Activated naive CD8-positive, alpha-beta T cell treated with anti-CD3 and anti-CD28 coated beads, Interleukin-2, amount 50 U/mL, for 24 hours (primary cell): ENCODE measurements at regions not wholly inside any gene's neighbourhood (a gene's known extent, or its start where the extent isn't known, plus 50 kb on each side); places are given as distances from the start of the nearest gene placed in this dataset.

Source experiments
- ATAC-seq: fragments of 150-1000 bp; cut with Tn5 transposase; one replicate; pipeline ENCODE4 v1.10.0; 2021
- DNase-seq: peaks from one replicate; pipeline ENCODE4 v3.0.0; 2021
- H3K27ac Mint-ChIP-seq: one replicate; pipeline ENCODE4 v1.8.0; 2021; ENCODE audit warnings: mild to moderate bottlenecking, mixed read lengths
- H3K27me3 Mint-ChIP-seq: one replicate; pipeline ENCODE4 v1.8.0; 2021; ENCODE audit warnings: mixed read lengths
- H3K36me3 Mint-ChIP-seq: one replicate; pipeline ENCODE4 v1.8.0; 2021; ENCODE audit warnings: low read depth, mixed read lengths
- H3K4me1 Mint-ChIP-seq: one replicate; pipeline ENCODE4 v1.8.0; 2021; ENCODE audit warnings: mixed read lengths
- H3K4me3 Mint-ChIP-seq: one replicate; pipeline ENCODE4 v1.8.0; 2021; ENCODE audit warnings: mild to moderate bottlenecking, moderate library complexity, mixed read lengths
- H3K9me3 Mint-ChIP-seq: one replicate; pipeline ENCODE4 v1.8.0; 2021; ENCODE audit warnings: mixed read lengths

DNA sequence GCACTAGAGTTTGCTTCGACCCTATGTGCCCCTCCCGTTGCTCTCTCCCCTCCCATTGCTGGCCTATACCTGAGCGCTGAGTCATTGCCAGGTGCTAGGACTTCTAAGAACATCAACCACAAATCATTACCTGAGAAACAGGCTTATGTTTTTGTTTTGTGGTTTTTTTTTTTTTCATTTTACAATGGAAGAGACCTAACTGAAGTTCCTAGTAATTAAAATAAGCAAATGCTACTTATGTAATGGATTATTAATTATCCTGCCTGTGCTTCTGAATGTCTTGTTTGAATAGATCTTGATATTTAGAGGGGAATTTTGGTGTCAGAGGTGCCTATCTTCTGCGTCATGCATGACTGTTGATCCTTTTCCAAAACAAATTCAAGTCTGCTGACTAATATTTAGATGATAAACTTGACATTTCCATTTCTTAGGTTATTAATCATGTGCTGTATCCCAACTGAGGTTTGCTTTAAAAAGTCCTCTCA is 275.4 kb upstream of the CPEB2 start:
- H3K27me3 Mint-ChIP-seq, result peaks cover 4% of the 10 kb centered on the region
- H3K27ac Mint-ChIP-seq, result no peak overlapping the region
- no peaks in the 10 kb centered on the region for H3K36me3 Mint-ChIP-seq
- peaks cover 2% of the 10 kb centered on the region for H3K4me1 Mint-ChIP-seq
- DNase-seq, result no peak
- no peak for ATAC-seq
- peaks cover 6% of the 10 kb centered on the region for H3K9me3 Mint-ChIP-seq
- no peak overlapping the region for H3K4me3 Mint-ChIP-seq

DNA sequence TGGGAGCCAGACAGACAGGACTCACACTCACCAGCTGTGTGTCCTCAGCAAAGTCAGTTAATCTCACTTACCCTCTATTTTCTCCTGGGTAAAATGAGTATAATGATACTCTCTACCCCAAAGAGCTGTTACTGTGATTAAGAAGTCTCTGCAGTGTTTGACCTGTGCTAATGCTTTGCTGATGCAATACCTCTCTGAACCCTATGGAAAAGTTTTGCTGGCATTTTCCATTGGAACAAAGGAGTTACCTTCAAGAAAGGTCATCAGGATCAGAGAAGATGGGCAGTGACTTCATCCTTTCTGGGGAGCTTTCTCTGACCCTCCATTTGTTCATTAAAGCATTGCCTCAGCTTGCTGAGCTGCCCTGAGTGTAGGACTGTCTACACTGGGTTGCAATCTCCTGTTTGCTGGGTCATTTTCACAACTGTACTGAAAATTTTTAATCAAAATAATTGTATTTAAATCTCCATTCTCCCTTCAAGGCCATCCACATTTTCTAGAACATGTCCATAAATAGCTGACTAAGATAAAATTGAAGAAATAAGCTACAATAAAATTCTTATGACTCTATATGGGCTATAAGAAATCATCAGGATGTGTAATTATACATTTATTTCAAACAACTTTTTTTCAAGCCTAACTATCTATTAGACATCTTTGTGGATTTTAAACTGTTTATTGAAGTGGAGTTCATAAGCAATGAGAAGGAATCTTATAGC is 272.8 kb upstream of the CPEB2 start:
- Mint-ChIP-seq H3K27ac (no peak overlapping the region), H3K36me3 (no peaks in the 10 kb centered on the region), H3K9me3 (peaks cover 10% of the 10 kb centered on the region), H3K4me3 (no peak overlapping the region), H3K27me3 (peaks cover 7% of the 10 kb centered on the region), H3K4me1 (peaks cover 2% of the 10 kb centered on the region)
- no peak for DNase-seq
- peak; percentile 36 for ATAC-seq

DNA sequence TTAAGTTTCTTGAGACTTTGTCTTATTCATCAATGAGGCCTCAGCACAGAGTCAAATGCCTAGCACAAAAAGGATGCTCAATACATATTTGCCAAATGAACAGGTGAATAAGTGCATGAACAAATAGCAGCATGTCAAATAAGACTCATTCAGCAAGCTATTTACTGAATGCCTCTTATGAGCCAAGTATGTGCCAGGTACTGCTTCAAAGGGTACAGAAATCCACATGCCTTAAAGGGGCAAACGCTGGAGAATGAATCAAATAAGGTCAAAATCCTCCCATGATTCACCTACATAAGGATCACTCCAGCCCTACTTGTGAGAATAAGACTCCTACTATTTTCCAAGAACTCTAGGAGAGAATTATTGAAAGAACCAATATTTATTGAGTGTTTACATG is 260.2 kb upstream of the CPEB2 start:
- Mint-ChIP-seq H3K4me3 (no peak overlapping the region), H3K36me3 (no peaks in the 10 kb centered on the region), H3K4me1 (no peaks in the 10 kb centered on the region), H3K27ac (no peak overlapping the region), H3K27me3 (peaks cover 18% of the 10 kb centered on the region), H3K9me3 (no peaks in the 10 kb centered on the region)
- no peak for DNase-seq
- no peak for ATAC-seq

DNA sequence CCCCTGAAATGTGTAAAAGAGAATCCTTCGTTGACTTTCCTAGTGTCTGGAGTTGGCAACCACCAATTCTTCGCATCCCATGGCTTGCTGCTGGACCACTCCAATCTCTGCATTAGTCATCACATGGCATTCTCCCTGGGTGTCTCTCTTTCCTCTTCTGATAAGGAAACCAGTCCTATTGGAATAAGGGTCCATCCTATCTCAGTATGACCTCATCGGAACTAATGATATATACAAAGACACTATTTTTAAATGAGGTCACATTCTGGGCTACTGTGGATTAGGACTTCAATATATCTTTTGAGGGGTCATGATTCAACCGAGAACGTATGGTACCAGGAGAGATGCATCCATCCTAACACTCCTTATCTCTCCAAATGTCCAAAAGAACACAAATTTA is 259.1 kb upstream of the CPEB2 start:
- Mint-ChIP-seq H3K9me3 (no peaks in the 10 kb centered on the region), H3K27me3 (peaks cover 26% of the 10 kb centered on the region), H3K36me3 (no peaks in the 10 kb centered on the region), H3K4me1 (no peaks in the 10 kb centered on the region), H3K4me3 (no peak overlapping the region), H3K27ac (no peak overlapping the region)
- DNase-seq, result no peak
- ATAC-seq, result no peak

DNA sequence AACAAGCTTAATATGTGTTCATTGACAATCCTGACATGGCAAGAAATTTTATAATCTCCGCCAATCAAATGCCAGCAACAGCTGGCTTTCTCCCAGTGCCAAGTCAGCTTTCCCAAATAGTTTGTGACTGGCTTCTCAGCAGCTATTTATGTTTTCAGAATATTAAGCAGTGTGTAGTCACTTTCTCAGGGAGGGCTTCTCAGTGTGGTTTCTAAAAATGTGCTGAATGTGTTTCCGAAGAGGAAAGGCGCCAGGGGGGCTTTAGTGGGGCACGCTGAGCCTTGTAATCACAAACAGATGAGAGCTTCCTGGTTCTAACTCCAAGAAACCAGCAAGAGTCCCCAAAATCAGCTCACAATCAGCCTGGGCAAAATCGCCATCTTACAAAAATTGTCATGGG is 258.7 kb upstream of the CPEB2 start:
- no peaks in the 10 kb centered on the region for H3K36me3 Mint-ChIP-seq
- no peak overlapping the region for H3K4me3 Mint-ChIP-seq
- H3K27ac Mint-ChIP-seq, result no peak overlapping the region
- no peaks in the 10 kb centered on the region for H3K4me1 Mint-ChIP-seq
- no peak for ATAC-seq
- H3K27me3 Mint-ChIP-seq, result peaks cover 26% of the 10 kb centered on the region
- no peaks in the 10 kb centered on the region for H3K9me3 Mint-ChIP-seq
- DNase-seq, result no peak

DNA sequence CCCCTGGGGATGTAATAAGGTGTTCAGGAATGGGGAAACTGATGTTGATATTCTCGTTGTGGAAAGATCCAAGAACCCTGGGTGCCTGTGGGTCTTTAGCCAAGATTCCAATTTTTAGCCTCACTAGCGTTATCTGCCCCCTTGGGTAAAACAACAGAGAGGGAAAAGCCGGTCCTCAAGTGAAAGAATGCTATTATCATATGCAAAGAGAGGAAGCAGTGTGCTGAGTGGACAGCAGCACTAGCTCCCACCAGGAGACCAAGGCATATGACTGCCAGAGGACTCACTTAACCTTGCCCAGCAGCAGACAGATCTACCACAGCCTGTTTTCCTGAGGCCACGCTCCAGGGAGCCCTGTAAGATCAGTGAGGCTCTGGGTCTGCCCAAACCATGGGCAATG is 257.9 kb upstream of the CPEB2 start:
- no peak overlapping the region for H3K4me3 Mint-ChIP-seq
- peaks cover 22% of the 10 kb centered on the region for H3K27me3 Mint-ChIP-seq
- DNase-seq (no peak), ATAC-seq (no peak)
- no peaks in the 10 kb centered on the region for H3K36me3 Mint-ChIP-seq
- no peaks in the 10 kb centered on the region for H3K4me1 Mint-ChIP-seq
- no peak overlapping the region for H3K27ac Mint-ChIP-seq
- no peaks in the 10 kb centered on the region for H3K9me3 Mint-ChIP-seq

DNA sequence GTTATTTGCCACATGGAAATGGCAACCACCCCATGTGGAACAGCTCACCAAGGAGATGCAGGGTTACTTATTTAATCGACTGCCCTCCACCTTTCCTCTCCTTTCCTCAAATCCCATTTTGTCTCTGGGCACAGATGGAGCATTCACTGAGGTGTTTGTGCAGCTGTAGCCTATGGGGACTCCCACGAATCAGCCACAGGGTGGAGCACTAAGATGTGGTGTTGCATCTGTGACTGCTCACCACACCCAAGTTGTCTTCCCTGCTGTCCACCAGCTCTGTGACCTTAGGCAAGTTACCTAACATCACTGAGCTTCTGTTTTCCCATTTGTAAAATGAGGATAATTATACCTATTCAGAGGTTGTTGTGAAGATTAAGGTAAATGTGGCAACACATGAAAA is 252.4 kb upstream of the CPEB2 start:
- no peaks in the 10 kb centered on the region for H3K4me1 Mint-ChIP-seq
- H3K27me3 Mint-ChIP-seq, result peaks cover 11% of the 10 kb centered on the region
- H3K9me3 Mint-ChIP-seq, result peaks cover 29% of the 10 kb centered on the region
- no peak overlapping the region for H3K27ac Mint-ChIP-seq
- peak; percentile 4 for DNase-seq
- H3K36me3 Mint-ChIP-seq, result peaks cover 2% of the 10 kb centered on the region
- no peak overlapping the region for H3K4me3 Mint-ChIP-seq
- peak; percentile 59 for ATAC-seq

DNA sequence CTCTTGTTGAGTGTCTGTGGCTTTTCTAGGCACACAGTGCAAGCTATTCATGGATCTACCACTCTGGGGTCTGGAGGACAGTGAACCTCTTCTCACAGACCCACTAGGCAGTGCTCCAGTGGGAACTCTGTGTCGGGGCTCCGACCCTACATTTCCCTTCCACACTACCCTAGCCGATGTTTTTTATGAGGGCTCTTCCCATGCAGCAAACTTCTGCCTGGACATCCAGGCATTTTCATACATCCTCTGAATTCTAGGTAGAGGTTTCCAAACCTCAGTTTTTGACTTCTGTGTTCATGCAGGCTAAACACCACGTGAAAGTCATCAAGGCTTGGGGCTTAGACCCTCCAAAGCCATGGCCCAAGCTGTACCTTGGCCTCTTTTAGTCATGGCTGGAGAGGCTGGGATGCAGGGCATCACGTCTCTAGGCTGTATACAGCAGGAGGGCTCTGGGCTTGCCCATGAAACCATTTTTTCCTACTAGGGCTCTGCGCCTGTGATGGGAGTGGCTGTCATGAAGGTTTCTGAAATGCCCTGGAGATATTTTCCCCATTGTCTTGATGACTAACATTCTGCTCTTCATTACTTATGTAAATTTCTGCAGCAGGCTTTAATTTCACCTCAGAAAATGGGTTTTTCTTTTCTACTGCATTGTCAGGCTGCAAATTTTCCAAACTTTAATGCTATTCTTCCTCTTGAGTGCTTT is 249.8 kb upstream of the CPEB2 start:
- Mint-ChIP-seq H3K4me1 (no peaks in the 10 kb centered on the region), H3K36me3 (peaks cover 2% of the 10 kb centered on the region), H3K4me3 (no peak overlapping the region), H3K9me3 (peaks cover 29% of the 10 kb centered on the region), H3K27ac (no peak overlapping the region), H3K27me3 (peaks cover 6% of the 10 kb centered on the region)
- no peak for ATAC-seq
- DNase-seq, result no peak

DNA sequence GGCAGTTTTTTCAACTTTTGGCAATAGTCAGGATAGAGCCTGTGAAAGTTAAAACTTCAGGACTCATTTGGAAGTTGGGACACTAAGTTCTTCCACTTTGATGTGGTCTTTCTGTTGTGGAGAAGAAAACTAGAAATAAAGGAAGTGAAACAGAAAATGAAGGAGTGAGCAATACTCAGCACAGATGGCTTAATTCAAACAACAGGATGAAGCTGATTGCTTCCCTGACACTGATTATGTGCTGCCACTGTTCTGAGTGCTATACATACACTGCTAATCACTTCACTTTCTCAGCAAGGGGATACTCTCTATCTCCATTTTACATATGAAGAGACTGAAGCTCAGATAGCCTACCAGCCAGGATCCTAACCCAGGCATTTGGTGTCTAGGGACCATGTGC is 235.1 kb upstream of the CPEB2 start:
- Mint-ChIP-seq H3K36me3 (no peaks in the 10 kb centered on the region), H3K4me1 (peaks cover 15% of the 10 kb centered on the region), H3K9me3 (no peaks in the 10 kb centered on the region), H3K4me3 (no peak overlapping the region), H3K27me3 (peaks cover 23% of the 10 kb centered on the region), H3K27ac (no peak overlapping the region)
- no peak for DNase-seq
- ATAC-seq, result no peak

DNA sequence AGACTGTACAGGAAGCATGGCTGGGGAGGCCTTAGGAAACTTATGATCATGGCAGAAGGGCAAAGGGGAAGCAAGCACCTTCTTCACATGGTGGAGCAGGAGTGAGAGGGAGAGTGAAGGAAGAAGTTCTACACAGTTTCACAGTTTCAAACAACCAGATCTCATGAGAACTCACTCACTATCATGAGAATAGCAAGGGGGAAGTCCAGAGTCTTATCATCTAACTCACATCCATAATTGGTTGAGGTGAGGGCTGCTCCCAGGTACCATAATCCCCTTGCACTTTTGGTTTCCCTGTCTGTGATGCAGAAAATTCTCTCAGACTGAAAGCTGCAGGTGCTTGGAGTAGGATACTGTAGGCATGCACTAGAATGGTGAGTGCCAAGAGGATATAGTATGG is 233.8 kb upstream of the CPEB2 start:
- Mint-ChIP-seq H3K27ac (no peak overlapping the region), H3K36me3 (no peaks in the 10 kb centered on the region), H3K4me3 (no peak overlapping the region), H3K9me3 (no peaks in the 10 kb centered on the region), H3K27me3 (peaks cover 26% of the 10 kb centered on the region), H3K4me1 (peaks cover 16% of the 10 kb centered on the region)
- ATAC-seq (no peak), DNase-seq (no peak)

DNA sequence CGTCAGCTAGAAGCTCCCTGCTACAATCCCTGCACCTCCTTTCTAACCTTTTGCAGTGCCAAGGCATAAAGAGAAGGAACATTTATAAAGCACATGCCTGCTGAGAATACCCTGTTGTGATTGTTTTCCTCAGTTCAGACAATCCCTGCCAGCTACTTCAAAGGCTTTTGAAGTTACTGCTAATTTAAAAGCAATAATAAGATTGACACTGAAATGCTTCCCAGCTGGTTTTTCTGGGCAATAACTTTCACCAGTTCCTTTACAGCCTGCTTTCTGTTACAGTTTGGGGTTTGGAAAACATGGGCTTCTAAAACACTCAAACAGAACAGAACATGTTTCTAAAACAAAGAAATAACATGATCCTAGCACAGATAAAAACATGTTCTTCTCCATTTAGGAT is 232.3 kb upstream of the CPEB2 start:
- Mint-ChIP-seq H3K36me3 (no peaks in the 10 kb centered on the region), H3K9me3 (no peaks in the 10 kb centered on the region), H3K4me3 (no peak overlapping the region), H3K27me3 (peaks cover 31% of the 10 kb centered on the region), H3K4me1 (peaks cover 16% of the 10 kb centered on the region), H3K27ac (no peak overlapping the region)
- ATAC-seq, result no peak
- DNase-seq, result no peak

DNA sequence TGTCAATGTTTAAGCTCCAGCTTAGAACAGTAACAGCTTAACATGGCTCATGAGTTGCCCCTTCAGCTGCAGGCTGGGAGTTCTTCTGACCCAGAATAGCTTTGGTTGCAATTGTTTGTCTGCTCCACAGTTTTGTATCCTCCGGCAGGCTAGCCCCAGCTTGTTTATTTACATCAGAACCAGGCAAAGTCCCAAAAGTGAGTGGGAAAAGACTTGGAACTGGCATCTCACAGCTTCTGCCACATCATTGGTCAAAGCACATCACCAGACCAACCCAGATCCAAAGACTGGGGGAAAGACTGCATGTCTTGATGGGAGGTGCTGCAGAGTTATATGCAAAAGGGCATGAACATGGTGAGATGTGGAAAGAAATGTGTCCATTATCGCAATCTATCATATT is 231.2 kb upstream of the CPEB2 start:
- Mint-ChIP-seq H3K27me3 (peaks cover 28% of the 10 kb centered on the region), H3K4me3 (no peak overlapping the region), H3K36me3 (no peaks in the 10 kb centered on the region), H3K9me3 (peaks cover 4% of the 10 kb centered on the region), H3K27ac (no peak overlapping the region), H3K4me1 (peaks cover 16% of the 10 kb centered on the region)
- ATAC-seq (no peak), DNase-seq (no peak)

DNA sequence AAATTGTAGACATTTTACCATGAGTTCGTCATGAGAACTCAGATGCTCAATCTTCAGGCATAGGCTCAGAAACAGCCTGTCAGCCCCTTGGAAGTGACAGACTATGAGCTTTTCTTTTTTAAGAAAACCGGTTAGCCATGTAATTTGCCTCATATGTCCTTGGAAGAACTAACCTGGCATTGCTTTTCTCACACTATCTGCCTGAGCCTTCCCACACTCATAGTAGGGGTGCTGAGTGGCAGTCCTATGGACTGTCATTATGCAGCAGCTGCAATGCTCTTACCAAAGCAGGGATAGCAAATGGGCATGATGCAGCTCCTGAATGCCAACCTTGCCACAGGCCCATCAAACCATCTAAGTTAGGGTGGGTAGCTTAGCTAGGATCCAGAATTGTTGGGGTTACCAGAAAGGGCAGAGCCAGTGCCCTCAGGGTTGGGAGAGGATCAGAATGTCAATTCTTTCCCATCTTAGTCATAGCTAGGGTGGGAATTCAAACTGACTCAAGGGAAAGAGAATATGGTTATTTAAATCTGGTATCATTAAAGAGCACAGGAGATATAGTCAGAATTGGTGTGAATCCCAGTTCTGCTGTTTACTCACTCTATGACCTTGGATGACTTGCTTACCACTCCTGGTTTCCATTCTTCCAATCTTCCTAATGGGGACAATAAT is 230.6 kb upstream of the CPEB2 start:
- H3K9me3 Mint-ChIP-seq, result peaks cover 4% of the 10 kb centered on the region
- ATAC-seq (no peak), DNase-seq (no peak)
- no peaks in the 10 kb centered on the region for H3K36me3 Mint-ChIP-seq
- H3K4me3 Mint-ChIP-seq, result no peak overlapping the region
- H3K27ac Mint-ChIP-seq, result no peak overlapping the region
- H3K27me3 Mint-ChIP-seq, result peaks cover 25% of the 10 kb centered on the region
- H3K4me1 Mint-ChIP-seq, result peaks cover 15% of the 10 kb centered on the region

DNA sequence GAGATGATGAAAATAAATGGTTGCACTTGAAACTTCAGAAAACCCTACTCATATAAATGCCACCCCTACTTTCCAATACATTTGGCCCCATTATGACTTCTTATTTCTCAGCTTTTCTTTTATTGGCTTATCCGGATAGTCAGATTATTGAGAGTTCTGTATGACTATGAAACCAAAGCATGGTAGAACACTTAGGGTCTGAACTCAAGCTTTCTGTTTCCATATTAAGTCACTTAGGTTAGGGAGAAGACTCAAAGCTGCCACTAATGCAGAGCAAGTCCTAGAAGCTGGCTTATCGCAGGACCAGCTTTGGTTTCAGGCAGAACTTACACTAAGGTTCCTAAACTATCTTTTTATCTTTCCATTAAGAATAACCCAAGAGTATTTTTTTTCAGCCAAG is 229.9 kb upstream of the CPEB2 start:
- H3K9me3 Mint-ChIP-seq, result peaks cover 4% of the 10 kb centered on the region
- H3K4me1 Mint-ChIP-seq, result peaks cover 9% of the 10 kb centered on the region
- H3K4me3 Mint-ChIP-seq, result no peak overlapping the region
- ATAC-seq, result peak; percentile 46
- H3K27ac Mint-ChIP-seq, result no peak overlapping the region
- DNase-seq, result no peak
- peaks cover 20% of the 10 kb centered on the region for H3K27me3 Mint-ChIP-seq
- H3K36me3 Mint-ChIP-seq, result no peaks in the 10 kb centered on the region
